Activated naive CD8-positive, alpha-beta T cell treated with anti-CD3 and anti-CD28 coated beads, Interleukin-2, amount 50 U/mL, for 24 hours (primary cell): ENCODE measurements at regions not wholly inside any gene's neighbourhood (a gene's known extent, or its start where the extent isn't known, plus 50 kb on each side); places are given as distances from the start of the nearest gene placed in this dataset.

ENCODE experiments used
- ATAC-seq: fragments of 150-1000 bp; cut with Tn5 transposase; one replicate; pipeline ENCODE4 v1.10.0; 2021
- DNase-seq: peaks from one replicate; pipeline ENCODE4 v3.0.0; 2021
- H3K27ac Mint-ChIP-seq: one replicate; pipeline ENCODE4 v1.8.0; 2021; ENCODE audit warnings: mild to moderate bottlenecking, mixed read lengths
- H3K27me3 Mint-ChIP-seq: one replicate; pipeline ENCODE4 v1.8.0; 2021; ENCODE audit warnings: mixed read lengths
- H3K36me3 Mint-ChIP-seq: one replicate; pipeline ENCODE4 v1.8.0; 2021; ENCODE audit warnings: low read depth, mixed read lengths
- H3K4me1 Mint-ChIP-seq: one replicate; pipeline ENCODE4 v1.8.0; 2021; ENCODE audit warnings: mixed read lengths
- H3K4me3 Mint-ChIP-seq: one replicate; pipeline ENCODE4 v1.8.0; 2021; ENCODE audit warnings: mild to moderate bottlenecking, moderate library complexity, mixed read lengths
- H3K9me3 Mint-ChIP-seq: one replicate; pipeline ENCODE4 v1.8.0; 2021; ENCODE audit warnings: mixed read lengths

- H3K27ac Mint-ChIP-seq: no peak overlapping the region
- H3K4me3 Mint-ChIP-seq: no peak overlapping the region
- peaks cover 2% of the 10 kb centered on the region for H3K36me3 Mint-ChIP-seq
- ATAC-seq (no peak), DNase-seq (no peak)
- H3K9me3 Mint-ChIP-seq: peaks cover 11% of the 10 kb centered on the region
- no peaks in the 10 kb centered on the region for H3K27me3 Mint-ChIP-seq
- H3K4me1 Mint-ChIP-seq: peaks cover 1% of the 10 kb centered on the region
Observed at GRCh38 chr22:49506010-49506400, 321.7 kb downstream of the BRD1 start.

GRCh38 chr22:49505337-49506009 lies 322.2 kb downstream of the BRD1 start:
- H3K27ac Mint-ChIP-seq: no peak overlapping the region
- H3K4me1 Mint-ChIP-seq: no peaks in the 10 kb centered on the region
- ATAC-seq: no peak

GRCh38 chr22:49503896-49504521 lies 323.7 kb downstream of the BRD1 start:
- ATAC-seq (peak; percentile 24), DNase-seq (no peak)
- Mint-ChIP-seq H3K4me1 (no peaks in the 10 kb centered on the region), H3K36me3 (no peaks in the 10 kb centered on the region), H3K9me3 (peaks cover 3% of the 10 kb centered on the region), H3K4me3 (no peak overlapping the region), H3K27ac (no peak overlapping the region), H3K27me3 (no peaks in the 10 kb centered on the region)

More at GRCh38 chr22:49505337-49506009, 322.2 kb downstream of the BRD1 start:
- H3K9me3 Mint-ChIP-seq: peaks cover 7% of the 10 kb centered on the region
- no peak overlapping the region for H3K4me3 Mint-ChIP-seq
- no peaks in the 10 kb centered on the region for H3K27me3 Mint-ChIP-seq
- no peaks in the 10 kb centered on the region for H3K36me3 Mint-ChIP-seq
- DNase-seq: no peak

- no peaks in the 10 kb centered on the region for H3K4me1 Mint-ChIP-seq
- peaks cover 3% of the 10 kb centered on the region for H3K9me3 Mint-ChIP-seq
- ATAC-seq: no peak
- no peak overlapping the region for H3K4me3 Mint-ChIP-seq
- no peaks in the 10 kb centered on the region for H3K27me3 Mint-ChIP-seq
- DNase-seq: no peak
- no peak overlapping the region for H3K27ac Mint-ChIP-seq
- H3K36me3 Mint-ChIP-seq: no peaks in the 10 kb centered on the region
Observed at GRCh38 chr22:49503321-49503720, 324.4 kb downstream of the BRD1 start.

- Mint-ChIP-seq H3K27me3 (no peaks in the 10 kb centered on the region), H3K4me3 (no peak overlapping the region), H3K9me3 (peaks cover 3% of the 10 kb centered on the region), H3K4me1 (no peaks in the 10 kb centered on the region), H3K36me3 (no peaks in the 10 kb centered on the region), H3K27ac (no peak overlapping the region)
- DNase-seq (no peak), ATAC-seq (no peak)
Observed at GRCh38 chr22:49502126-49502826, 325.4 kb downstream of the BRD1 start.

GRCh38 chr22:49500942-49501395 lies 326.7 kb downstream of the BRD1 start:
- no peaks in the 10 kb centered on the region for H3K9me3 Mint-ChIP-seq
- DNase-seq (no peak), ATAC-seq (no peak)
- H3K27me3 Mint-ChIP-seq: no peaks in the 10 kb centered on the region
- H3K4me3 Mint-ChIP-seq: no peak overlapping the region
- no peaks in the 10 kb centered on the region for H3K36me3 Mint-ChIP-seq
- no peak overlapping the region for H3K27ac Mint-ChIP-seq
- H3K4me1 Mint-ChIP-seq: no peaks in the 10 kb centered on the region

GRCh38 chr22:49500076-49500460 lies 327.6 kb downstream of the BRD1 start:
- H3K4me1 Mint-ChIP-seq: no peaks in the 10 kb centered on the region
- no peak for ATAC-seq
- no peaks in the 10 kb centered on the region for H3K27me3 Mint-ChIP-seq
- H3K4me3 Mint-ChIP-seq: no peak overlapping the region
- DNase-seq: no peak
- H3K36me3 Mint-ChIP-seq: no peaks in the 10 kb centered on the region
- no peaks in the 10 kb centered on the region for H3K9me3 Mint-ChIP-seq
- no peak overlapping the region for H3K27ac Mint-ChIP-seq

- no peak for ATAC-seq
- Mint-ChIP-seq H3K27ac (no peak overlapping the region), H3K9me3 (no peaks in the 10 kb centered on the region)
Observed at GRCh38 chr22:49499433-49500075, 328.1 kb downstream of the BRD1 start.

GRCh38 chr22:49497266-49497665 lies 330.4 kb downstream of the BRD1 start:
- H3K4me3 Mint-ChIP-seq: no peak overlapping the region
- ATAC-seq (no peak), DNase-seq (no peak)
- H3K4me1 Mint-ChIP-seq: no peaks in the 10 kb centered on the region
- no peaks in the 10 kb centered on the region for H3K9me3 Mint-ChIP-seq
- no peaks in the 10 kb centered on the region for H3K36me3 Mint-ChIP-seq
- no peak overlapping the region for H3K27ac Mint-ChIP-seq
- H3K27me3 Mint-ChIP-seq: no peaks in the 10 kb centered on the region

More at GRCh38 chr22:49499433-49500075, 328.1 kb downstream of the BRD1 start:
- Mint-ChIP-seq H3K27me3 (no peaks in the 10 kb centered on the region), H3K4me3 (no peak overlapping the region), H3K4me1 (no peaks in the 10 kb centered on the region), H3K36me3 (no peaks in the 10 kb centered on the region)
- no peak for DNase-seq

- no peak for DNase-seq
- Mint-ChIP-seq H3K9me3 (no peaks in the 10 kb centered on the region), H3K27ac (no peak overlapping the region), H3K36me3 (no peaks in the 10 kb centered on the region), H3K4me1 (no peaks in the 10 kb centered on the region), H3K4me3 (no peak overlapping the region), H3K27me3 (no peaks in the 10 kb centered on the region)
- no peak for ATAC-seq
Observed at GRCh38 chr22:49494555-49494954, 333.1 kb downstream of the BRD1 start.

- ATAC-seq (no peak), DNase-seq (no peak)
- Mint-ChIP-seq H3K4me3 (no peak overlapping the region), H3K27ac (no peak overlapping the region), H3K9me3 (no peaks in the 10 kb centered on the region), H3K4me1 (no peaks in the 10 kb centered on the region), H3K36me3 (no peaks in the 10 kb centered on the region), H3K27me3 (no peaks in the 10 kb centered on the region)
Observed at GRCh38 chr22:49492741-49493251, 334.9 kb downstream of the BRD1 start.

- ATAC-seq (no peak), DNase-seq (no peak)
- Mint-ChIP-seq H3K27ac (no peak overlapping the region), H3K36me3 (no peaks in the 10 kb centered on the region), H3K9me3 (no peaks in the 10 kb centered on the region), H3K4me1 (no peaks in the 10 kb centered on the region), H3K27me3 (no peaks in the 10 kb centered on the region), H3K4me3 (no peak overlapping the region)
Observed at GRCh38 chr22:49492308-49492707, 335.4 kb downstream of the BRD1 start.

GRCh38 chr22:49491726-49492125 lies 335.9 kb downstream of the BRD1 start:
- no peaks in the 10 kb centered on the region for H3K27me3 Mint-ChIP-seq
- DNase-seq: no peak
- no peaks in the 10 kb centered on the region for H3K4me1 Mint-ChIP-seq
- no peaks in the 10 kb centered on the region for H3K36me3 Mint-ChIP-seq
- ATAC-seq: no peak
- H3K27ac Mint-ChIP-seq: no peak overlapping the region
- H3K4me3 Mint-ChIP-seq: no peak overlapping the region
- H3K9me3 Mint-ChIP-seq: no peaks in the 10 kb centered on the region

GRCh38 chr22:49491221-49491635 lies 336.4 kb downstream of the BRD1 start:
- DNase-seq (no peak), ATAC-seq (no peak)
- no peaks in the 10 kb centered on the region for H3K27me3 Mint-ChIP-seq
- H3K27ac Mint-ChIP-seq: no peak overlapping the region
- no peaks in the 10 kb centered on the region for H3K9me3 Mint-ChIP-seq
- no peaks in the 10 kb centered on the region for H3K36me3 Mint-ChIP-seq
- H3K4me1 Mint-ChIP-seq: no peaks in the 10 kb centered on the region
- H3K4me3 Mint-ChIP-seq: no peak overlapping the region
